ENCODE measurements at regions not wholly inside any gene's neighbourhood (a gene's known extent, or its start where the extent isn't known, plus 50 kb on each side); places are given as distances from the start of the nearest gene placed in this dataset.
"Not testable (repeated sequence)": the region's sequence is repeated elsewhere in the genome, so short reads cannot be mapped to it uniquely, and the experiment has no call there.

DNA sequence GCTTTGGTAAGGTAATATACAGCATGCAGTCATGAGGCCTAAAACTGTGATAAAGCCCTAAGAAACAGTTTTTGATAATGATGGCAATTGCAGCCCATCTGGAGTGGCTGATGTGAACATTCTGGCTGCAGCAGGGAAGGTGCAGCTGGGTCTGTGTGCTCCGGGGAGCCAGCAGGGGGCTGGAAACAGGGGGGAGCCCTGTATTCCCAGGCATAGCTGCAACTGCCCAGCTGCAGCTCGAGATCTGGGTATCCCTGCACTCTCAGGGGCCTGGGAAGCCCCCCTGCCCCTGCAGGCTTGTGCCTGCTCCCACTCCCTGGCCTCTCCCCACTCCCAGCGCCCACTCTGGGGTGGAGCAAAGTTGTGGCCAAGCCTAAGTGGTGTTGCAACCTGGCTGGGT is 95.6 kb downstream of the RRAGB start:
- DNase-seq, result no peak

GRCh38 chrX:55815546-55815945 is 98.0 kb downstream of the RRAGB start:
- no peak for DNase-seq

- peak; percentile 45 for DNase-seq
Observed at GRCh38 chrX:55816023-55816422, 98.5 kb downstream of the RRAGB start.

- DNase-seq, result no peak
Observed at GRCh38 chrX:55818673-55819375, 101.3 kb downstream of the RRAGB start.

- no peak for DNase-seq
Observed at GRCh38 chrX:55839485-55839884, 121.9 kb downstream of the RRAGB start.

- DNase-seq, result no peak
Observed at GRCh38 chrX:55841962-55842752, 124.6 kb downstream of the RRAGB start.

DNA sequence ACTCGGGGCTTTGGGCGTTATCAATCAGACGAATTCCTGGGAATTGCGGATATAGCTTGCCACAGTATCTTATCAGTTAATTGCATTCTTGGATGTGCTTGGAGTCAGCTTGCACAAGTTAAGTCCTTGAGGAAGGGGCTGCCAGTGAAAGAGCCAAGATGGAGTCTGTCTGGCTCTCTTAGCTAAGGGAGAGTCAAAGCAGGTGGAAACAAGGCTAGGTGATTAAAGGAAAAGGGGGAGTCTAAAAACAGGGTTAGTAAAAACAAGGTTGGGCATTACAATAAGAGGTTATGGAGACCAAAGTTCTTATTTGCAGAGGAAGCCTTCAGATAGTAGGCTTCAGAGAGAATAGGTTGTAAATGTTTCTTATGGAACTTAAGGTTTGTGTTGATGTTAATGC is 149.2 kb downstream of the RRAGB start:
- not testable (repeated sequence) for DNase-seq

DNA sequence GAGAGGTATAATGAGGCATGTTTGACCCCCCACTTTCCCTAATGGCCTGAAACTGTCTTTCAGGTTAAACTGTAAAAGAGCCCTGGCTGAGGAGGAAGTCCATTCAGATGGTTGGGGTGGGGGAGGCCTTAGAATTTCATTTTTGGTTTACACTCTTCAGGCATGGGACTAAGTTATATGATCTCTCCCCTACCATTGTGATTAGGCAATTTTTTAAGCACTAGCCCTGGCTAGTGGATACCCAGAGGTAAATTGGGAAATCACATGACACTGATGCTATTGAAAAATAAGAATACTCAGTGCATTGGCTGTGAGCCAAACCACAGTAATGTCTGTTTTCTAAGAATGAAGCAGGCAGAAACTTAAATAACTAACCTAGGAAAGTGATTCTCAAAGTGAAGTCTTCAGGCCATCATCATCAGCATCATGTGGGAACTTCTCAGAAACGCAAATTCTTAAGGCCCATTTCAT is 149.7 kb downstream of the RRAGB start:
- DNase-seq, result peak; percentile 44

GRCh38 chrX:55867708-55868107 is 150.2 kb downstream of the RRAGB start:
- DNase-seq, result no peak

DNA sequence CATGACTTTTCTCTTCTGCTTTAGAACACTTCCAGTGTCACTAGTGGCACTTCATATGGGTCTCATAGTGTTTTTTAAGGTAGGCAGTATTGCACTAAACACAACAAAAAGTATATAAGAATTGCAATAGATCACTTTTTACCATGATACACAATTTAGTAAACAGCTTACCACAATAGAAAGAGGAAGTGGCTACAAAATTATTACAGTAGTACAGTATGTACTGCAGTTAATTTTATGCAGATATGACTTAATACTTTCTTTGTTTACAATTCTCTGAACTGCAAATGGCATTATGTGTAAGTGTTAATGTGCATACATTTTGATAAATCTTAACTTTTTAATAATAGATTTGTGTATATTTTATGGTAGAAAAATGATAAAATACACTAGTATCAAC is 157.3 kb downstream of the RRAGB start:
- no peak for DNase-seq

DNA sequence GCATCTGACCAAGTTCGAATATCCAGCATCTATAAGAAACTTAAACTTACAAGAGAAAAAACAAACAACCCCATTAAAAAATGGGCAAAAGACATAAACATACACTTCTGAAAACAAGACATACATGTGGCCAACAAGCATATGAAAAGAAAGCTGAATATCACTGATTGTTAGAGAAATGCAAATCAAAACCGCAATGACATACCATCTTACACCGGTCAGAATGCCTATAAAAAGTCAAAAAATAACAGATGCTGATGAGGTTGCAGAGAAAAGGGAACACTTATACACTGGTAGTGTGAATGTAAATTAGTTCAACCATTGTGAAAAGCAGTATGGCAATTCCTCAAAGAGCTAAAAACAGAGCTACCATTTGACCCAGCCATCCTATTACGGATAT is 166.0 kb downstream of the RRAGB start:
- DNase-seq, result not testable (repeated sequence)

DNA sequence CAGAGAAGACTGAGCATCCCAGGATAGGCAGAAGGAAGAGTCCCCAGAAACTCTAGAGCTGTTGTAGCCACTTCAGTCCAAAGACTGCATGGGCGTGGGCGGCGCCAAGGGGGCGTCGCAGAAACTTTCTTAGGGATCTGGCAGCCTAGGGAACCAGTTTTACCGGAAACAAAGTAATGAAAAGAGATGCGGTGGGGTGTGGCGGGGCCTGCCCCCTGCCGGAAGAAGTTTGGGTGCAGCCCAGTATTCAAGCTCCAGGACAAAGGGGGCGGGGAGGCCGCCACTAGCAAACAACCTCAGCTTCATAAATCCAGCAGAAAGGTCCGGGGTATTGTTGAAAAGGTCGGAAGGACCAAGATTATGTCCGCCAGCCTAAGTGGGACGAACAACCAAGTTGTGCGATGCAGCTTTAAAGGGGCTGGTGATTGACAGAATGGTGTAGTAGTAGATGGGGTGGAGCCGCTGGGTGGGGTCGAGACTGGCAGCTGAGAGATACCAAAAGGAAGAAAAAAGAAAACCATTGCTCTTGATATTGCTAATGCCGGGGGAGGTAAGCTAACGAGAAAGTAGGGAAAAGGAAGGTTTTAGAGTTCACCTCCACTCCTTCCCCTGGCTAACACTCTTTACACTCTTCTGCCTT is 190.5 kb downstream of the RRAGB start:
- DNase-seq, result peak; percentile 51

- DNase-seq, result no peak
Observed at GRCh38 chrX:55908661-55909212, 191.2 kb downstream of the RRAGB start.

DNA sequence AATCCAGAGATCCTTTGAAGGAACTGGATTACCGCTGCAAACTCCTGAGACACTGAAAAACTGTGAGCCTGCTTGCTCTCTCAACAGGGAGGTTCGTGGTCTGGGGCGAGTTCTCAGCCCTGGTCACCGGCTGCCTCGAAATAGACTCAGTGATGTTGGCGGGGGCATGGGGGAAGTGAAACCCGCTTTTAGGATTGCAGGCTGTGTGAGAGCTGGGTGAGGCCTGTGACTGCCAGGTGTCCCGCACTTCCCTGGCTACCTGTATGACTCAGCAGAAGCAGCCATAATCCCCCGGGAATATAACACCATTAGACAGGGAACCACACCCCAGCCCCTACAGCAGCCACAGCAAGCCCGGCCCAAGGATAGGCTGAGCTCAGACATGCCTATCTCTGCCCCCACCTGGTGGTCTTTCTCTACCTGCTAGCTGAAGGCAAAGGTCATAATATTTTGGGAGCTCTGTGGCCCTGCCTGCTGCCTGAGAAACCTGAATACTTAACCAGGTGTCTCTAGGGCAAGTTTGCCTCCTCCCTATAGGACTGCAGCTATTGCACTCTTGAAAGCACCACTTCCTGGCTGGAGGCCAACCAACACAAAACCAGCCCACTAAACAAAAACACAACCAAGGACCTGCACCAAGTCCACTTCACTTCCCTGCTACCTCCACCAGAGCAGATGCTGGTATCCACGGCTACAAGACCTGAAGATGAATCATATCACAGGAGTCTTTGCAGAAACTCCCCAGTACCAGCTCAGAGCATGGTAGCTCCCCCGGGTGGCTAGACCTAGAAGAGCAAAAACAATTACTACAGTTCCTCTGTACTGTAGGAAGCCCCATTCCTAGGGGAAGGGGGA is 202.0 kb downstream of the RRAGB start:
- DNase-seq, result peak; percentile 33

- DNase-seq, result no peak
Observed at GRCh38 chrX:55924574-55924973, 207.0 kb downstream of the RRAGB start.

DNA sequence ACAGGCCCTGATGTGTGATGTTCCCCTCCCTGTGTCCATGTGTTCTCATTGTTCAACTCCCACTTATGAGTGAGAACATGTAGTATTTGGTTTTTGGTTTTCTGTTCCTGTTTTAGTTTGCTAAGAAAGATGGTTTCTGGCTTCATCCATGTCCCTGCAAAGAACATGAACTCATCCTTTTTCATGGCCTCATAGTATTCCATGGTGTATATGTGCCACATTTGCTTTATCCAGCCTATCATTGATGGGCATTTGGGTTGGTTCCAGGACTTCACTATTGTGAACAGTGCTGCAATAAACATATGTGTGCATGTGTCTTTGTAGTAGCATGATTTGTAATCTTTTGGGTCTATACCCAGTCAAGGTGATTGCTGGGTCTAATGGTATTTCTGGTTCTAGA is 211.0 kb downstream of the RRAGB start:
- DNase-seq, result not testable (repeated sequence)

All from MV-4-11 (cell line).